SK-N-MC (cell line): ENCODE measurements at regions not wholly inside any gene's neighbourhood (a gene's known extent, or its start where the extent isn't known, plus 50 kb on each side); places are given as distances from the start of the nearest gene placed in this dataset.

ENCODE experiments used
- EZH2 ChIP-seq: fragments of 200-600 bp; sonication (generic); IDR thresholded peaks from one replicate; pipeline ENCODE4 v1.6.1; 2017; ENCODE audit warnings: antibody characterized with exemption
- POLR2AphosphoS5 ChIP-seq: IDR thresholded peaks from 2 replicates; pipeline ENCODE4 v1.6.1; 2012; ENCODE audit warnings: mild to moderate bottlenecking, low read depth, low read length, borderline replicate concordance

DNA sequence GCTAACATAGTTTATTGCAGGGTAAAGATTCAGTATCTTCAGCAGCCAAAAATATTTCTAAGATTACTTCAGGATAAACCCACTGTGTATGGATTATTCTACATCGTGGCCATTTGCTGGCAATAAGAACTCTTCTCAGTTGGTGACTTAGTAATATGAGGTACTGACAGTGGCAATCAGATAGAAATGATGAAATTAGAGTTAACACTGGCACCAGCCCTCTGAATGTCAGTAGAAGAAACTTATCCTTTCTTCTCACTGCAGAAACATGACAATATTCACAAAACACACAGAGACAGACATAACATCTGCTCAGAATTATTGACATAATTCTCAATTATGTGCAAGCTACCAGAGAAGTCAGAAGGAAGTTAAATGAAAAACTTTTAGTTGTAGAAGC is 246.3 kb upstream of the COL3A1 start:
- TF ChIP-seq POLR2AphosphoS5 (no peak), EZH2 (no peak)
